ENCODE measurements at regions not wholly inside any gene's neighbourhood (a gene's known extent, or its start where the extent isn't known, plus 50 kb on each side); places are given as distances from the start of the nearest gene placed in this dataset.

- no peak overlapping the region for H3K4me3 ChIP-seq (ENCODE audit: low read depth, low read length)
Observed at GRCh38 chr15:25055356-25056068, 100.7 kb downstream of the SNRPN start.

GRCh38 chr15:25056484-25057425 lies 102.0 kb downstream of the SNRPN start:
- DNase-seq (ENCODE audit: low read depth, low spot score), result no peak
- CTCF ChIA-PET, result no interaction called here
- H3K4me3 ChIP-seq (ENCODE audit: low read depth, low read length), result no peak overlapping the region
- POLR2A ChIA-PET, result no interaction called here
- no peak for TF ChIP-seq CTCF (IDR thresholded peaks at IDR 0.05; ENCODE audit: insufficient read depth, low read length, missing control alignments)

More at GRCh38 chr15:25055356-25056068, 100.7 kb downstream of the SNRPN start:
- ChIA-PET CTCF (no interaction called here), POLR2A (no interaction called here)
- no peak for DNase-seq (ENCODE audit: low read depth, low spot score)
- TF ChIP-seq CTCF (IDR thresholded peaks at IDR 0.05; ENCODE audit: insufficient read depth, low read length, missing control alignments), result no peak

GRCh38 chr15:25057574-25057973 lies 102.8 kb downstream of the SNRPN start:
- no peak for TF ChIP-seq CTCF (IDR thresholded peaks at IDR 0.05; ENCODE audit: insufficient read depth, low read length, missing control alignments)
- ChIA-PET CTCF (no interaction called here), POLR2A (no interaction called here)
- H3K4me3 ChIP-seq (ENCODE audit: low read depth, low read length), result no peak overlapping the region
- no peak for DNase-seq (ENCODE audit: low read depth, low spot score)

GRCh38 chr15:25058080-25058785 lies 103.4 kb downstream of the SNRPN start:
- ChIA-PET CTCF (no interaction called here), POLR2A (no interaction called here)
- no peak for DNase-seq (ENCODE audit: low read depth, low spot score)
- H3K4me3 ChIP-seq (ENCODE audit: low read depth, low read length), result no peak overlapping the region
- TF ChIP-seq CTCF (IDR thresholded peaks at IDR 0.05; ENCODE audit: insufficient read depth, low read length, missing control alignments), result no peak

- ChIA-PET POLR2A (no interaction called here), CTCF (no interaction called here)
- H3K4me3 ChIP-seq (ENCODE audit: low read depth, low read length), result no peak overlapping the region
- DNase-seq (ENCODE audit: low read depth, low spot score), result no peak
- no peak for TF ChIP-seq CTCF (IDR thresholded peaks at IDR 0.05; ENCODE audit: insufficient read depth, low read length, missing control alignments)
Observed at GRCh38 chr15:25059698-25060471, 105.1 kb downstream of the SNRPN start.
